HG03095 (cell line): ENCODE measurements at regions not wholly inside any gene's neighbourhood (a gene's known extent, or its start where the extent isn't known, plus 50 kb on each side); places are given as distances from the start of the nearest gene placed in this dataset.
"Not testable (repeated sequence)": the region's sequence is repeated elsewhere in the genome, so short reads cannot be mapped to it uniquely, and the experiment has no call there.

Source experiments
- ATAC-seq: cut with Tn5 transposase; IDR thresholded peaks from one replicate; pipeline ENCODE4 v1.9.1; 2021; ENCODE audit warnings: moderate library complexity; ENCODE audit not compliant: unreplicated experiment

DNA sequence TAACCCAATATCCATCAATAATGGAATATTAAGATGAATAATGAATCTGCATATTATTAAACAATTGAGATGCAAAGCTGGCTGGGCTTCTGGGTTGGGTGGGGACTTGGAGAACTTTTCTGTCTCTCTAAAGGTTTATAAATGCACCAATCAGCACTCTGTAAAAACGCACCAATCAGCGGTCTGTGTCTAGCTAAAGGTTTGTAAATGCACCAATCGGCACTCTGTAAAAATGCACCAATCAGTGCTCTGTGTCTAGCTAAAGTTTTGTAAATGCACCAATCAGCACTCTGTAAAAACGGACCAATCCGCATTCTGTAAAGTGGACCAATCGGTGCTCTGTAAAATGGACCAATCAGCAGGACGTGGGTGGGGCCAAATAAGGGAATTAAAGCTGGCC lies 1296.3 kb upstream of the PCDH20 start:
- ATAC-seq, result not testable (repeated sequence)

DNA sequence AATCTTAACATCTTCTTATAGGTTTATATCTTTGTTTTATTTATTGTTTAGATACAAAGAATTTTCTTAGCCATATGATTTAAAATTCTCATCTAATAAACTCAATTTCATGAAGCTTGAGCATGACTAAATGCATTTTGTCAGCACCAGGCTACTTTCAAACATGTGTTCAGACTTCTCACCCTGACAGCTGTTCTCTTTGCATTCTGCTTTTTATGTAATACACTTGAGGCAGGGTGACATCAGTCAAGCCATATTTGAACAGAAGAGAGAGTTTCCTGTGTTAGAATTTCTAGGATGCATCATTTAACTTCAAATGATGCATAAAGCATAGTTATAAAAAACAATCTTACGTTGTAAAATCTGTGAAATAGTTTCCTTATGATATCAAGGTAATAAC lies 1295.1 kb upstream of the PCDH20 start:
- no peak for ATAC-seq

DNA sequence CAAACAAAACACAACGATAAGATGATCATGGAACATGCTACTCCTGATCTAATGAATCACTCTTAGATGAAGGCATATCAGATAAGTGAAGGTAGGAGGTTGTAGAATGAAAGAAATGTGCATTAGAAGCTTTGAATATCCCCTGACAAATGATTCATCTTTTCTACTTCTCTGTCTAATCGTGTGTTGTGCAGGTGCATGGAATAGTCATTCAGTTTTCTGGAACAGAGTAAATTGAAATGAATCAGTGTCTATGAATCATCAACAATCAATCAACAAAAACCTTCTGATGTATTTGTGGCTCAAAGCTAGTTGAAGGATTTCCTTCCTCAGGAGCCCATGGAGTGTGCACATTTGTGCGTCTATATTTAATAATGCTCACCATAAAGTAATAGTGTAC lies 1290.4 kb upstream of the PCDH20 start:
- no peak for ATAC-seq

DNA sequence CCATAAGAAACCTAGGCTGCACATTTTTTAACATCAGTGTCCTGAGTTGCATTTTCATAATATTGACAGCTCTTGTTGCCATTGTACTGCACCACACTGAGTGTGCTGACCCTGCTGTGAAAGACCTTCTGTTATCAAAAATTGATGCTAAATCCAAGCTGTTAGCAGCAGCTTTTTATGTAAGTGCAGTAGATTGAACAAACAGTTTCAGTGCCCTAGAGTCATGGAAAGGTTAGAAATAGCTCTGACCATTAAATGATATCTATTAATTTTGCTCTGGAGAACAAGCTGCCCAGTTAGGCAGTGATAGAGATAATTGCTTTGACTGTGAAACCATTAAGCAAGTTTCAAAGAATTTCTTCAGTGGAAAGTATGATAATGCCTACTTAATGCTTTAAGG lies 1289.2 kb upstream of the PCDH20 start:
- no peak for ATAC-seq

DNA sequence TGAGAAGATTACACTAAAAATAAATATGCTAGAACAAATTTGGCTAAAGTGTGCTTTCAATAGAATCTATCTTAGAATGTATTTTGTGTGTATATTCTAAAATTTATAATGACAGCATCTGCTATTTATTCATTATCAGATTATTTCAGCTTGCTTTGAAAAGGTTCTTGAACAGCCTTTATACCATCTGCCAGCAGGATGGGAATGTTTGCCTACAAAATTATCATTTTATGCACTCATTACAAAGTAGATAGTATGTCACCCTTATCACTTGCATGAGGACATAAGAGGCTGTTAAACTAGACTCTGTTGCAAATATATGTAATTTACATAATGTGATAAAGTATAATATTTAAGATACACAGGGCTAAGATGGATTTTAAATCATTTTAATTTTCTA lies 1286.9 kb upstream of the PCDH20 start:
- ATAC-seq, result no peak

DNA sequence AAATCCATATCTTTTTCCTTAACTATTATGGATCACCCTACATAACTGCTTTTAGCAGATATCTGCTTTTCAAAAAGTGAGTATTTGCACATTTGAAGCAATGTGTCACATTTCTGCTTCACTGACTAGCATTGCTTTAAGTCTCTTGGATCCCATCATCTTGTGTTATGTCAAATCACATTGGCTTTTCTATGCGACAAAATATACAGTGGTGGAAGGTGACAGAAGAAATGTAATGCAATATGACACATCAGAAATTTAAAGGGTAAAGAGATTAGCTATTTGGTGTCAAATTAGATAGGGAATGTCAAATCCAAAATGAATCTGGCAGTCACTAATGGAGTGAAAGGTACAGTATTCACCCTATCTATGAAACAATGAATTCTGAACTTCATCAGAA lies 1282.1 kb upstream of the PCDH20 start:
- ATAC-seq, result no peak

DNA sequence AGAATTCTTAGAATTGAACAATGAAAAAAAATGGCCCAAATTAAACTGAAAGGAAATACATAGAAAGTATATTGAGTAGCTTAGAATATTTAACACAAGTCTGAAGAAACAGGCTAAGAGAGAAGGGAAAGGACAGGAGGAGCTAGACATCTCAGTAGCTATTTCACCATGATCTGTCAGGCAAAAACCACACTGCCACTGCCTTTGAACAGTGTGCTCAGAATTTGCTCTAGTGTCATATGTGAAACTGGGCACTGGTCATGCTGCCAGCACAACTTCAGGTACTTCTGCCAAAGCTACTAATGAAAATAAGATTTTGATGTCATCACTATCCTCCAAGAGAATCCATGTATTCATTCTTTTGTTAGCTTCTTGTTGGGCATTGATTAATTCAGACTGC lies 1280.8 kb upstream of the PCDH20 start:
- no peak for ATAC-seq

DNA sequence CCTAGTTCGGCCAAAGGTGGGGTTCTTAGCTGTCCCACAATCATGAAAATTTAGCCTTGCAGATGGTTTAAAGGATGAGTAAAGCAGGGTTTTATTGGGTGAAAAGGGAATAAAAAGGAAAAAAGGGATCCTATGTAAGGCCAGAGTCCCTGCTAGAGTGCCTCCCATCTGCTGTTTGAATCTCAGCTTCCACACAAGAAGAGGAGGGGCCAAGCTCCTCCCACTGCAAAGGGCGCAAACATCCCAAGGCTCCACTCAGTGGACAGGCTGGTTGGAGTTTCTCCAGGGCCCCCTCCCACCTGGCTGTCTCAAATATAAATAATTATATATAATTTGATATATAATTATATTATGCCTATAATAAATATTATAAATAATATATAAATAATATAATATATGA lies 1272.1 kb upstream of the PCDH20 start:
- ATAC-seq, result no peak

DNA sequence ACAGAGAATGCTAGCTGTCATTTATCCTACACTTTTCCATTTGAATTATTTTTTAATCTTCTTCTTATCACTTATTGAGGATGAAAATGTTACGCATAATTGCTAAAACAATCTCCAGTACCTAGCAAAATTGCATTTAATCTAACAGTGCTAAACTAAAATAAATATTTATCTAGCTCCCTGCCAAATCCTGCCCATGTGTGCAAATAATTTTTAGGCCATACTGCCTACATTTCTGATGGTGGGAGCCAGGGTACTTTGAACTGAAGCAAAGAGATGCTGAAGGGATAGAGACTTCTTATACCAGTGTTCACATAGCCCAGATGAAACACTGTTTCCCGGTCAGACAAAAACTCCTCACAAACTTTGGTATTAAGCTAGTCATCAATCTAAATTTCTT lies 1268.7 kb upstream of the PCDH20 start:
- ATAC-seq, result no peak

DNA sequence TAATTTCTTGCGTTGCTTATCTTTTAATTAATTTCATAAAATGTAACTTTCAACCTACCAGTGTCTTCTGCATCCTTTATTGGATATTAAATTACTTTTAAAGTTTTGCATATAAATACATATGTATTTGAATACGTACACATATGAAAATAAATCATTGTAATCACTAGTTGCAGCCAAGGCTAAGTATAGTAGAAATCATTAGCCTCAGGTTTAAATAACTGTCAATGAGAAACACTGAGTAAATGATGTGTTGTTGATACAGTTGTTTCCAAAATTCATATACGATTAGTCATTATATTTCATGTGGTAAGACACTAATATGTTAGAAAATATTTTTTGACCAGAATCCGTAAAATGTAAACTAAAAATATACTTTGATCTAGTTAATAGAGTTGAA lies 1267.1 kb upstream of the PCDH20 start:
- ATAC-seq, result no peak

DNA sequence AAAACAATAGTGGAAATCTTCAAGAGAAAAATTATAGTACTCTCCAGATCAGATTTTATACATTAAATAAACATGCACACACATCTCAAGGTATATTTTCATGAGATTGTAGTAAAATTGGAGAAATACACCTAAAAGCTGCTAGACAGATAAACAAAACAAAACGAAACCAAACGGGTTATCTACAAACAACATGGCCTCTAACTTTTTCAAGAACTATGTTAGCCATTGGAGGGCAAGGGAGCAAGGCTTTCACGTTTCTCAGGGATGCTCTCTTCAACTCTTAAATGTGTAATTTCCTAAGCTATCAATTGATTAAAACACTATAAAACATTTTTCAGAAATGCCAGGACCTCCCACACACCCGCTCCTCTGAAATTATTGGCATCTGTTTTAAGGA lies 1262.4 kb upstream of the PCDH20 start:
- no peak for ATAC-seq

DNA sequence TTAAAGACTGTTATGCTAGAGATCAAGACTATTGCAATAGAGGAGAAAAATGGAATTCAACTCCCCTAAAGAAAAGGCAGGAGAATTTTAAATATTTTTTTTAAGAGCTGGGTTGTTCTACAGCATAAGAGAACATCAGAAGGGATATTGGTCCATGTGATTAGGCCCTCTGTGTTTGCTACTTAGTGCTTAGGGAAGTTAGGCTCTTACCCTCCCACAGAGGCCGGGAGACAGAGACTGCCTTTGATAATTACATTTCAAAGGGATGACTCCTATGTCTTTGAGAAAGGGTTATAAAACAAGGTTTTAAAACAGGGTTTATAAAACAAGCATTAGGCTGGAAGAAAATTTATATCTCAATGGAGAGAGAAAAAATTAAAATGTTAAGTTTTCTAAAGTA lies 1248.1 kb upstream of the PCDH20 start:
- no peak for ATAC-seq

DNA sequence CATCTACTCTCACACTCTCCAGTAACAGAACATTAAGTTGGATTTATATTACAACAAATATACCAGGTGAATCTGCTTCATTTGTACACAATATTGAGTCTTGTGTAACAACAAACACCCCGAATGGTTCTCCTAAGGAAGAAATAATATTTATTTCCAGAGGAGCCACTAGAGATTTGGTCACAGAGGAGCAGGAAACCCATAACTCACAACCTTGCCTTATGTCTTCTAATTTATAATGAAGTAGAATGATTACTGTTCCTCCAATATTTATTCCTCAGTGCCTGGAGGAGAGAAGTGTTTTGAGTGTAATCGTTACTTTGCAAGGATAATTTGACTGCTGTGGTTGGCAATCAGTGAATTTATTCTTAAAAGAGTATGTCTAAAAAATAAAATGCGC lies 1243.7 kb upstream of the PCDH20 start:
- ATAC-seq, result no peak

DNA sequence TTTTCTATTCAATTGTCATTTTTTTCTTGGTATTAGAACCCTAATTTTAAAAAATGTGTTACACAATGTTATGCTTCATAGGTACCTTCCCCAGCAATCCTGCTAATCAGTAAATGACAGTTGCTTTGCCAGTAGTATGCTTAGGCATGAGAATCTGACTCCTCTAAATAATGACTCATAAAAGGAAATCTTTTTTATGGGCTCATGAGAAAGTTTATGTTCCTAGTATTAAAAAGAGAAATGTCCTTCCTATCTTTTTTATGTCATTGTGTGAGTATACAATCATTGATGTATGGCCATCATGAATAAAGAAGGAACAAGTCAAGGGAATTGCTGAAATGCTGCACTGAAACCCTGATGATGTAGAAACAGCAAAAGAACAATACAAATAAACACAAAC lies 1237.7 kb upstream of the PCDH20 start:
- ATAC-seq, result no peak

DNA sequence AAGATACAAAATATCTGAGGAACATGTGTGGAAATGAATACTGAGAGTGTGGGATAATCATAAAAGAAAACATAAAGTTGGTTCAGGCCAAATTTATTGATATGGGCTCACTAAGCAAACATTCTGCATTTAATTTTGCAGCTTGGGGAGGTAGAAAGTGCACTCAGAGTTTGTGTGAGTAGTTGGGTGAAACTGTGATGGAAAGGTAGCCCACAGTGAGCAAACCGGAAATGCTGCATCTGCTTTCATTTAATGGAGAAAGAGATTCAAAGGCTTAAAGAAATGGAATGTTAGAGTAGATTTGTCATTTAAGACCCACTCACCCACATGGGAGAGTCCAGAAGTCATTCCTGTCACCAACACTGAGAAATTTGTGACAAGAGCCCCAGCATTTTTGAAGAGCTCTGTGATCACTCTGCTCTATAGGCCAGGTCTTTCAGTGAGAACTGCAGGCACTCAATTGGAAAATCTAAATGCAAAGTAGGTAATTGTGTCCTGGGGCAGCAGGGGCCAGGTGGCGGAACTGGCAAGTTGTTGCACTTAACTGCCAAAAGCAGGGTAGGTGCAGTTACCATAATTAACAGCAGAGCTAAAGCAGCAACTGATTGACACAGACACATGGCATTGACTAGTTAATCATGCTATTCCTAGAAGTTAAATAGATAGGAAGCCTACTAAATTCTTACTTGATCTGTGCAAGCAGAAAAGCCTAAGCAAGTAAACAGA lies 1228.3 kb upstream of the PCDH20 start:
- no peak for ATAC-seq

DNA sequence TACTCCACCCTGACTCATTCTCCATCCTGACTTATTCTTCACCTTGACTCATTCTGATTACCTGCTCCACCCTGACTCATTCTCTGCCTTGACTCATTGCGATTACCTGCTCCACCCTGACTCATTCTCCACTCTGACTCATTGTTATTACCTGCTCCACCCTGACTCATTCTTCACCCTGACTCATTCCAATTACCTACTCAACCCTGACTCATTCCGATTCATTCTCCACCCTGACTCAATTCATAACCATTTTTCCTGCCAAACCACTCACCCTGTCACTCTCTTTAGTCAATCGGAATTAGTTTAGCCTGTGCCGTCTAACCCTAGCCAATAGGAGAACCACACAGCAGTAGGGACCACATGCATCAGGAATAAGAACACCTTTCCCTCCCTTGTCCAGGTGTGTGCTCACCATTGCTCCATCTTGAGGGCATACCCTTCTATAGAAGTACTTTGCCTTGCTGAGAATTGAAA lies 1227.4 kb upstream of the PCDH20 start:
- ATAC-seq, result no peak

DNA sequence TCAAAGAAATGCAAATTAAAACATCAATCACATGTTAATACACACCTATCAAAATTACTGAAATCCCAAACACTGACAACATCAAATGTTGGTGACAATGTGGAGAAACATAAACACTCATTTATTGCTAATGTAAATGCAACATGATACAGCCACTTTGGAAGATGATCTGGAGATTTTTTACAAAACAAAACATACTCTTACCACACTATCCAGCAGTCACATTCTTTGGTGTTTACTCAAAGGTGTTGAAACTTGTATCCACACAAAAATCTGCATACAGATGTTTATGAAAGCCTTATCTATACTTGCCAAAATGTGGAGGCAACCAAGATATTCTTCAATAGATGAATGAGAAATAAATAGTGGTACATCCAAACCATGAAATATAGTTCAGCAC lies 1219.5 kb upstream of the PCDH20 start:
- ATAC-seq, result no peak

DNA sequence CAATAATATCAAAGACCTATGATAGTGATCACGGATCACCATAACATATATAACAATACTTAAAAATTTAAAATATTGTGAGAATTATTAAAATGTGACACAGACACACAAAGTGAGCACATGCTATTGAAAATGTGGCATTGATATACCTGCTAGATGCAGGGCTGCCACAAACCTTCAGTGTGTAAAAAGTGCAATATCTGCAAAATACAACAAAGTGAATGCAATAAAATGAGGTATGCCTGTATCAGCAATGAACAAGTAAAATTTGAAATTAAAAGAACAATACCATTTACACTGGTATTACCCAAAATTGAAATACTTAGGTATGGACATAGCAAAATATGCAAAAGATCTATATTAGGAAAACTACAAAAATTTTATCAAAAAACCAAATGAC lies 1217.8 kb upstream of the PCDH20 start:
- ATAC-seq, result no peak

DNA sequence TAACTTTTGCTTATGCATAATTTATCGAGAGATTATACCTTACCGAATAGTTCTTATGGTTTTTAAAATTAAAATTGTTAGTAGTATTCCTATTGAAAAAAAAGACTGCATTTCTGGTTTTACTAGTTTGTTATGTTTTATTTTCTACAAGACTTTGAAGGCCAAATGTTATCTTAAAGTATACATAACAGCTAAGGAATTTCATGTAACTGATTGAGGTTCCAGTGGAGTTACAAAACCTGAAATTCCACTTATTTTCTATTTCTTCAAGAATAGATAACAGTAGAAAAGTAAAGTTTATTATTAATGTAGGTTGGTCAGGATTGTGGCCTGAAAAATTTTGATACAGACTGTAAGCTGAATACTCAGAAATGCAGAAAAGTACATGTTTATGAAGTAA lies 1216.0 kb upstream of the PCDH20 start:
- ATAC-seq, result no peak

DNA sequence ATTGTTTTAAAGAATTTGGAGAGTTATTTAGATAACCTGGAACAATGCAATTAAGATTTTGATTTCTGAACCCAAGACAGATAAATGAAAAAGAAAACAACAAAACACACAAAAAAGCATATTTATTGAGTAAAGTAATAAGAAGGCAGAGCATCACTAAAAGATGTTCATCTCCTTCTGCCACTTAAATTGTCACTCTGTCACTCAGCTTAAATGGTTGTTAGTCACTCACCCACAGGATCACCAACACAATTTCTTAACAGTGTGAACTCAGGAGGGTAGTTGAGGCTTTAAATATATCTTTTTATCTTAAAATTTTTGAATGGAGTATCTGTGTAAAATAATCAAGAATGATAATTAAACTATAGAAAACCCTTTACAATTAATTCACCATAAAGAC lies 1215.5 kb upstream of the PCDH20 start:
- no peak for ATAC-seq

DNA sequence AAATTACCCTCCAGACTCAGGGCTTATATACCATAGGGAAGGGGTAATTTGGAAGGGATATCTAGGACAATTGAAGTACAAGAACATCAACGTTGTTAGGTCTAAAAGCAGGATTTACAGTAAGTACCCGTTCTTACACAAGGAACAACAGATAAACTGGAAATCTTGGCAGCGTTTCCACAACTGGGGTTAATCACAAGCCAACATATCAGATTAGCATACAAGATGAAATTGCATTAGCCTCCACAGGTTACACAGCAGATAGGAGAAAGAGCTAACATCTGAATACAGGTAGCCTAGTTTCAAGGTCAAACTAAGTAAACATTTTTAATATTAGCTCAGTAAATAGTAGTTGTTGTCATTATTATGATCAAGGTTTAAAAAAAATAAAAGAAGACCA lies 1214.0 kb upstream of the PCDH20 start:
- ATAC-seq, result no peak

DNA sequence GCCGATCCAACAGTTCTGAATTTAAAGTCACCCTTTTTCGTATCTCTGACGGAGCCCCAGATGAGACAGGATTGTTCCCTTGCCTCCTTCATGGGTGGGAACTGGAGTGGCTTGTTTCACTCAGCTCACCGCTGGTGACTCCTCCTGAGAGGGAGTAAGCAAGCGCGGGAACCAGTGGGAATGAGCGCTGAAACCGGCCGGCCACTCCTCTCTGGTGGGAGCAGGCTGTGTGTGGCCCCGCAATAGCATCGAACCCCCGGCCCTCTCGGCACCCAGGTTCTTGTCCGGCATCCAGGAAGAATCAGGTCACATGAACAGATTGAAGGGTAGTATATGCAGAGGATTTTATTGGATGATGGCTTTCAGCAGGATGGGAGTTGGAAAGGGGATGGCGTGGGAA lies 1211.6 kb upstream of the PCDH20 start:
- ATAC-seq, result no peak

DNA sequence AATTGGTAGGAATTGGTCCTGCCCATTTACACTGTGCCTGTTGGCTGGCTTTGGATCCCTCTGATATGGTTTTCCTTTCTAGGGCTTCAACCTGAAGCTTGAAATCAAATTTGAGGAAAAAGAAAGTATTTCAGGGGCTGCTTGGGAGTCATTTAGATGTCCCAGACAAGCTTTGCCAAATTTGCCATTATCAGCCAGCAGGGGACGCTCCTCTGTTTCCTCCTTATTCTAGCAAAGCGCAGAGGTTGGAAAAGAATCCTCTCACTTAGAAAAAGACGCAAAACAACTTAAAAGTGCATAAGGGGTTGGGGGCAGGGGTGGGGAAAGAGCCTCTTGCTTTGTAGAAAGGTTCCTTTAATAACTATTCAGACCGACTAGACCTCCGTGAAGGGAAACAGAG lies 1211.1 kb upstream of the PCDH20 start:
- ATAC-seq, result no peak
